ENCODE measurements at regions not wholly inside any gene's neighbourhood (a gene's known extent, or its start where the extent isn't known, plus 50 kb on each side); places are given as distances from the start of the nearest gene placed in this dataset.
A peak's percentile ranks its signal among the peaks of the same experiment; 100 is the strongest.

DNA sequence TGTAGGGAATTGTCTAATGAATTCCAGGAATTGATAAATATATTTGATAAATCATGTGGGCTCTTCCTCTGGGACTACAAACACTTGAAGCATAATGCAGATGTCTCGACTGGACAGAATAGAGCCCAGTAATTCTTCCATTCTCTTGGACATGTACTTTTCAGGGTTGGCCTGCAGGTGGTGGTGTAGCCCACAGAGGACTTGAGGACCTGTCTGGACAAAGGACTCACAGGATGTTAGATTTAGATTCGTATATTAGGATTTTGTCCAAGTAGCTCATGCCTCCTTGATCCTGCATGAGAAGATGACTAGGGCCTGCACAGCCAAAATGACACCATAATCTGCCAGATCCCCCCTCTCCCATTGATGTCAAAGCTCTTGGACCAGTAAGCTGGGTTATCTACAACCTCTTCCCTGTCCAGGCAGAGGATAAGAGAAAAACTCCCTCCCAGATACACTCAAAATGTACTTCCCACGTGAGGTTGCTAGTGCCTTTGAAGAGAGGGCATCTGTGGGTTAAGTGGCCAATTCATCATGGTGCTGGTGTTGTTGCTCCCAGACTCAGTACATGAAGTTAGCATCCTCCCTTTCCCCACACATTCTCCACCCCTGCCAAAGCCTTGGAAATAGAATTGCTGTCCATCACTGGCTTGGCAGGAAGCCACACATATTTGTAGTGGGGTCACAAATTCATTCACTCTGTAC is 88.6 kb upstream of the ZNF280D start:
- peak; percentile 42 for DNase-seq (ENCODE audit: low spot score)
- in situ Hi-C loops (cut with MboI; ENCODE audit: low pct_unique_long_range_greater_than_20kb, low sequenced_read_pairs, unreplicated experiment): no loop called here

DNA sequence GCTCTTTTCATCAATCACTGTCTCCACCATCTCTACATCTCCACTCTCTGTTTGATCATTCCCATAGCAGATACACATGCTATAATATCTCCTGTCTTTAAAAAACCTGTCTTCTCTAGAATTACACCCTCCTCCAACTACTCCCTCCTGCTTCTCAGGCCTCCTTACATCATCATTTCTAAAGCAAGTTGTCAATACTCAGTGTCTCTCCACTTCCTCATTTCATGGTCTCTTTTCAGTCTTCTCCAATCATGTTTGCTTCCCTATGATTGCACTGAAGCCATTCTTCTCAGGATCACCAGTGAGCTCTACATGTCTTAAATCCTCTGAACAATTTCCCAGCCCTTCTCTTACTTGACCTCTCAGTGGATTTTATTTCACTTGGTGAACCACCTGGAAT is 87.0 kb upstream of the ZNF280D start:
- TF ChIP-seq, protein P1, sequence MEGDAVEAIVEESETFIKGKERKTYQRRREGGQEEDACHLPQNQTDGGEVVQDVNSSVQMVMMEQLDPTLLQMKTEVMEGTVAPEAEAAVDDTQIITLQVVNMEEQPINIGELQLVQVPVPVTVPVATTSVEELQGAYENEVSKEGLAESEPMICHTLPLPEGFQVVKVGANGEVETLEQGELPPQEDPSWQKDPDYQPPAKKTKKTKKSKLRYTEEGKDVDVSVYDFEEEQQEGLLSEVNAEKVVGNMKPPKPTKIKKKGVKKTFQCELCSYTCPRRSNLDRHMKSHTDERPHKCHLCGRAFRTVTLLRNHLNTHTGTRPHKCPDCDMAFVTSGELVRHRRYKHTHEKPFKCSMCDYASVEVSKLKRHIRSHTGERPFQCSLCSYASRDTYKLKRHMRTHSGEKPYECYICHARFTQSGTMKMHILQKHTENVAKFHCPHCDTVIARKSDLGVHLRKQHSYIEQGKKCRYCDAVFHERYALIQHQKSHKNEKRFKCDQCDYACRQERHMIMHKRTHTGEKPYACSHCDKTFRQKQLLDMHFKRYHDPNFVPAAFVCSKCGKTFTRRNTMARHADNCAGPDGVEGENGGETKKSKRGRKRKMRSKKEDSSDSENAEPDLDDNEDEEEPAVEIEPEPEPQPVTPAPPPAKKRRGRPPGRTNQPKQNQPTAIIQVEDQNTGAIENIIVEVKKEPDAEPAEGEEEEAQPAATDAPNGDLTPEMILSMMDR (IDR thresholded peaks at IDR 0.05; ENCODE audit: extremely low read depth, insufficient read depth, missing control alignments): no peak
- no peak for DNase-seq (ENCODE audit: low spot score)
- in situ Hi-C loops (cut with MboI; ENCODE audit: low pct_unique_long_range_greater_than_20kb, low sequenced_read_pairs, unreplicated experiment): no loop called here

More for the DNA sequence above, 88.6 kb upstream of the ZNF280D start:
- TF ChIP-seq, protein P1 (IDR thresholded peaks at IDR 0.05; ENCODE audit: extremely low read depth, insufficient read depth, missing control alignments): peak; percentile 75

DNA sequence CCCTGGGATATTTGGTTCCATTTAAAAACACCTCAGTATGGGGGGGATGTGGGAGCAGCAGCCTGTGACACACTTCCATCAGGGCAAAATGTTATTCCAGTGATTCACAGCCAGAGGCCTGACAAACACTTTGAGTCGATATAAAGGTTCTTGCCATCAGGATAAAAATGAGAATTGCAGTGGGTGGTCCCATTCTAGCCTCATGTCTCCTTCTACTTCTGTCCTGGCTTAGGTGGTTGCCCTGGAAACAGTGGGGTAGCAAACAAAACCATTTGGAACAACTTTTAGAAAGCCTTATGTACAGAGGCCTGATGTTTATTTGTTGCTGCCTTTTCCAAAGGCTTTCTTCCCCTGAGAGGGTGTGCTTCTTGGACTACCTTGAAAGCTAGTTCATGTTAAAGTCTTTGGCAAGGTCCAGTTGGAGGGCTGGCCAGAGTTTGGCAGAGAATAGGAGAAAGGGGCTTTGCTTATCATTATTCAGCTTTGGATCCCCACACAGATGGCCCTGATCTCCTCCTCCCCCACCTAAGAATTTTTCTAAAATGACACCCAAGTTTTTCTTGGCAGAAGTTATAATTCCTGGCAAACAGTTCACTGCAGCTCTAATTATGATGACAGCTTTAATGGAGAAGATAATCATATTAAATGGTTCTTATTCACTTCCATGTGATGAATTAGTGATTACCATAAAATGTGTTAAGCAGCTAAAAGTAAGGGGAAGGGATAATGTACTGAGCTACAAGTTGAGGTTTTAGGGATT is 84.2 kb upstream of the ZNF280D start:
- TF ChIP-seq, protein P1 (IDR thresholded peaks at IDR 0.05; ENCODE audit: extremely low read depth, insufficient read depth, missing control alignments): no peak
- in situ Hi-C loops (cut with MboI; ENCODE audit: low pct_unique_long_range_greater_than_20kb, low sequenced_read_pairs, unreplicated experiment): no loop called here
- no peak for DNase-seq (ENCODE audit: low spot score)

DNA sequence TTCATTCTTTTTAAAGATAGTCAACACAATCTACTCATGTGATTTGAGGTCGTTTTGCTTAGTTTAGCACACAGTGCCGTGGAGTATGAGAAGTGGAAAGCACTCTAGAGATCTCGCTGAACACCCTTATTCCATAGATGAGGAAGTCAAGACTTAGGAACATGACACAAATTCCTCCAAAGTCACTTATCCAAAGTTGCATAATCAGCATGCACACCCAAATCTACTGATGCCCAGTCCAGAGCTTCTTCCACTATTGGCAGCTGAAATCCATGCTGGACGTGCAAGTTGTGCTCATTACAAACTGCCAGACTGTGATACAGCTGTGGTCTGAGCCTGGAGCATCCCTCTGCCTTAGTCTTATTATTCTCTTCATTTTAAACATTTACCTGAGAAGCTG is 83.5 kb upstream of the ZNF280D start:
- in situ Hi-C loops (cut with MboI; ENCODE audit: low pct_unique_long_range_greater_than_20kb, low sequenced_read_pairs, unreplicated experiment): no loop called here
- DNase-seq (ENCODE audit: low spot score): no peak
- TF ChIP-seq, protein P1 (IDR thresholded peaks at IDR 0.05; ENCODE audit: extremely low read depth, insufficient read depth, missing control alignments): no peak

DNA sequence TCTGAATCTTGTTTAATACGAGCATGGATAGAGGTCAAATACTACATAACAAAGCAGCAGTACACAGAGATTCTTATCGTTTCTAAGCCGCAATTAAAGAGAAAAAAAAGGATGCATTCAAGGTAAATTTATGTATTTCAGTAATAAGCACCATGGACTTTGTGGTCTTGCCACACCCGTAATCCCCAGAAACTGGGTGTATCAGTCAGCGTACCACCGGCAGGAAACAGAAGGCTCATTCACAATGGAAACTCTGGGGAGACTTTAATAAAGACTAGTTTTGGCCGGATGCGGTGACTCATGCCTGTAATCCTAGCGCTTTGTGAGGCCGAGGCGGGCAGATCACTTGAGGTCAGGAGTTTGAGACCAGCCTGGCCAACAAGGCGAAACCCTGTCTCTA is 81.9 kb upstream of the ZNF280D start:
- TF ChIP-seq, protein P1 (IDR thresholded peaks at IDR 0.05; ENCODE audit: extremely low read depth, insufficient read depth, missing control alignments): no peak
- in situ Hi-C loops (cut with MboI; ENCODE audit: low pct_unique_long_range_greater_than_20kb, low sequenced_read_pairs, unreplicated experiment): no loop called here

DNA sequence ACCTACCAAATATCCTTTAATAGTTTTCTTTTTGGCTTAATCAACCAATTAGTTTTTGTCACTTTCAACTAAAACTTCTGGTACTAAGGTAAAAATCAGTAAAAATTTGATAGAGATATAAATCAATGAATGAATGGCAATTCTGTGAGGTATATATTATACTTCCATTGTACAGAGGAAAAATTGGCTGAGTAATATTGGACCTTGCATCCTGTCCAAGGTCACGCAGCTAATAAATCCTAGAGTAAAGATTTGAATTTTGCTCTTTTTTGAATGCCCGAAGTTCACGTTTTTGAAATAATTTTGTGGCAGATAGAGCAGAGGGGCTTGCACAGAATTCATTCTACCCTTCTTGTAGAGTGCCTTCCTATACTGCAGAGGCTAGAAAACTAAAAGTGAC is 81.1 kb upstream of the ZNF280D start:
- TF ChIP-seq, protein P1 (IDR thresholded peaks at IDR 0.05; ENCODE audit: extremely low read depth, insufficient read depth, missing control alignments): no peak
- in situ Hi-C loops (cut with MboI; ENCODE audit: low pct_unique_long_range_greater_than_20kb, low sequenced_read_pairs, unreplicated experiment): no loop called here
- no peak for DNase-seq (ENCODE audit: low spot score)

More for the DNA sequence above, 81.9 kb upstream of the ZNF280D start:
- DNase-seq (ENCODE audit: low spot score): no peak

All from GM13977 (cell line).